ENCODE measurements at regions not wholly inside any gene's neighbourhood (a gene's known extent, or its start where the extent isn't known, plus 50 kb on each side); places are given as distances from the start of the nearest gene placed in this dataset.

- TF ChIP-seq CEBPB (IDR thresholded peaks at IDR 0.05), result no peak
- no peak for TF ChIP-seq FOXM1 (IDR thresholded peaks at IDR 0.05; ENCODE audit: borderline replicate concordance, low read depth)
- no peak for TF ChIP-seq ZBTB7A (IDR thresholded peaks at IDR 0.05; ENCODE audit: low read depth)
- no peak for TF ChIP-seq MAX (IDR thresholded peaks at IDR 0.05)
- TF ChIP-seq RAD21 (IDR thresholded peaks at IDR 0.05; ENCODE audit: low read depth), result no peak
- no peak for TF ChIP-seq TAF1 (IDR thresholded peaks at IDR 0.05; ENCODE audit: low read depth)
- TF ChIP-seq EGR1 (IDR thresholded peaks at IDR 0.05), result no peak
- TF ChIP-seq CREB1 (IDR thresholded peaks at IDR 0.05; ENCODE audit: low read depth), result no peak
- no peak for TF ChIP-seq NFIC (IDR thresholded peaks at IDR 0.05)
- no peak for TF ChIP-seq EP300 (IDR thresholded peaks at IDR 0.05; ENCODE audit: borderline replicate concordance)
- TF ChIP-seq TEAD4 (IDR thresholded peaks at IDR 0.05), result no peak
Measured at GRCh38 chr20:12358655-12359009, 440.9 kb downstream of the BTBD3 start.

All from Ishikawa (cell line).